Stimulated activated CD4-positive, alpha-beta T cell treated with anti-CD3 and anti-CD28 coated beads, Interleukin-15, amount 100 ng/mL, for 1 hour (primary cell): ENCODE measurements at regions not wholly inside any gene's neighbourhood (a gene's known extent, or its start where the extent isn't known, plus 50 kb on each side); places are given as distances from the start of the nearest gene placed in this dataset.
"Not testable (repeated sequence)": the region's sequence is repeated elsewhere in the genome, so short reads cannot be mapped to it uniquely, and the experiment has no call there.

Source experiments
- DNase-seq, 2 donors: peaks; one replicate each; pipeline ENCODE4 v3.0.0-alpha.2; 2020; ENCODE audit warnings: low read depth in 1 of 2, low spot score in 1 of 2

DNA sequence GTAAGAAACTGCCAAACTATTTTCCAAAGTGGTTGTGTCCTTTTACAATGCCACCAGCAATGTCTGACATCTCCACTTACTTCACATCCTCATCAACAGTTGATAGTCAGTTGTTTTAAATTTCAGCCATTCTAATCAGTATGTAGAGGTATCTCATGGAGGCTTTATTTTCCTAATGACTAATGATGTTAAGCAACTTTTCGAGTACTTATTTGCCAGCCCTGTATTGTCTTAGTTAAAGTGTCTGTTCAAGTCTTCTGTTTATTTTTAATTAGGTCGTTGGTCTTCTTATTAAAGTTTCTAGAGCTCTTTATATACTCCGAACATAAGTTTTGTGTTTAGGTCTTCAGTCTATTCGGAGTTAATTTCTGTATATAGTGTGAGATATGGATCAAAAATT is 54.9 kb upstream of the NBPF12 start:
- not testable (repeated sequence) for DNase-seq

DNA sequence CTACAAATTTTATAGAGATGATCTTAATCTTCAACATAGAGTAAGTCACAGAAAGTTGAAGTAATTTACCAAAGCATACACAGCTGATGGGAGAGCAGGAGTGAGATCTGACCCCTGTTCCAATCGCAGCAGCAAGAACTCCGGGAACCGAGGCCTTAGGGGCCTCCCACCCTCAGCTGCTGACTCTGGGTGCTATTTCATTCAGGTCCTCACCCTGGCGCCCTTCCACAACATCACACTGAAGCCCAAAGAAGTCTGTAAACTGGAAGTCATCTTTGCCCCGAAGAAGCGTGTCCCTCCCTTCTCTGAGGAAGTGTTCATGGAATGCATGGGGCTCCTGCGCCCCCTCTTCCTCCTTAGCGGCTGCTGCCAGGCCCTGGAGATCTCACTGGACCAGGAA is 57.0 kb upstream of the NBPF12 start:
- DNase-seq: not testable (repeated sequence)

DNA sequence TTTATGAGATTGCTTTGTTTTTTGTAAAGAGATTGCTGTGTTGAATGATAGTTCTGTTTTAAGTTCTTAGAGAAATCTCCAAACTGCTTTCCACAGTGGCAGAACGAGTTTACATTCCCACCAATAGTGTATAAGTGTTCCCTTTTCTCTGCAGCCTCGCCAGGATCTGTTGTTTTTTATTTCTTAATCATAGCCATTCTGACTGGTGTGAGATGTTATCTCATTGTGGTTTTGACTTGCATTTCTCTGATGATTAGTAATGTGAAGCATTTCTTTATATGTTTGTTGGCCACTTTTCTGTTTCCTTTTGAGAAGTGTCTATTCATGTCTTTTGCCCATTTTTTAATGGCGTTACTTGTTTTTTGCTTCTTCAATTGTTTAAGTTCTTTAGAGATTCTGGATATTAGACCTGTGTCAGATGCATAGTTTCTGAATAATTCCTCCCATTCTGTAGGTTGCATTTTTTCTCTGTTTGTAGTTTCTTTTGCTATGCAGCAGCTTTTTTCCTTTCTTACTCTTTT is 74.3 kb upstream of the NBPF12 start:
- DNase-seq: not testable (repeated sequence)

DNA sequence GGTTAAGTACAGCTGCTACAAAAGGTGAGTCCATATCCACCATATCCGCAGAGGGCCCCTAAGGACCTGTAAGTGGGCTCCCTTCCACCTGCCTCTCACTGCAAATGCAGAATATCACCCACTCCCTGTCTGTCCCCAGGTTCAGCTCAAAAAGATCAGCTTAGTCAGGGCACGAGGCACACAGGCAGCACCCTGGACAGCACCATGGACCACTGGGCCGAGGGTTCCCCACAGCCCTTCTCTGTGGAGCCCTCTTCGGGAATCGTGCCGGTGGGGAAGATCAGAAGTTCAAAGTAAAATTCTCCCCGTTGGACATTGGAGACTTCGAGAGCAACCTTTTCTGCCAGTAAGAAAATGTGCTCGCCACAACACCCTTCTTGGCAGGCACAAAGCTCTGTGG is 85.0 kb upstream of the NBPF12 start:
- DNase-seq: not testable (repeated sequence)

DNA sequence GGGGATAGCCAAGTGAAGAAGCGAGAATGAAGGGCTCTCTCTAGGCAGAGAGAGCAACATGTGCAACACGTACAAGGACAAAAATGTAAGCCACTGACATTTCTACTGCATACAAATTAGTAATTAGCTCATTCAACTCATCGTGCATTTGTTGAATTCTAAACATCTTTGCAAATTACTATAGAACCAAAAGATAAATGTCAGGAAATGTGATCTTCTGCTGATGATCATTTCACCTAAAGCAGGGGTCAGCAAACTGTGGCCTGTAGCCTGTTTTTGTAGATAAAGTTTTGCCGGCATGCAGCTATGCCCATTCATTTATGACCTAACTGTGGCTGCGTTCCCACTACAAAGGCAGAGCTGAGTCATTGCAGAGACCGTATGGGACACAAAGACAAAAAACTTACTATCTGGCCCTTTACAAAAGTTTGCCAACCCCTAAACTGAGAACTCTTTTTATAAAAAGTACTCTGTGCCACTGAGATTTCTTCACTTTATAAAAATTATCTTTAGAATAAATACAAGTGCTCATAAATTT is 87.7 kb upstream of the NBPF12 start:
- DNase-seq: not testable (repeated sequence)

DNA sequence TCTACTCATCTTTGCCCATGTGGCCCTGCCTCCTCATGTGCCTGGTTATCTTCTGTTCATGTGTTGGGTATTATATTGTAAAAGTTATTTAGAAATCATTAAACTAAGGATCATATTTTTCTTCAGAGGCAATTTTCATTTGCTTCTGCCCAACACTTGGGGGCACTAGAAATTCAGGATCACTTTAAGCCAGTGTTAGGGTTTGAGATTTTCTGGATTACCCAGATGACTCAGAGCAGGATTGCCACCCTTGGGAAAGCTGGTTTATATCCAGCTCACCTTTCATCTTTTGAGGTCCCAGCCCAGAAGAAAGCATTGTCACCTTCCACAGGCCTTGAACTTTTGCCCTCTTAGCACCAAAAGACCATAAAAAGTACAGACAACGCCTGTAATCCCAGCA is 99.4 kb upstream of the NBPF12 start:
- not testable (repeated sequence) for DNase-seq

DNA sequence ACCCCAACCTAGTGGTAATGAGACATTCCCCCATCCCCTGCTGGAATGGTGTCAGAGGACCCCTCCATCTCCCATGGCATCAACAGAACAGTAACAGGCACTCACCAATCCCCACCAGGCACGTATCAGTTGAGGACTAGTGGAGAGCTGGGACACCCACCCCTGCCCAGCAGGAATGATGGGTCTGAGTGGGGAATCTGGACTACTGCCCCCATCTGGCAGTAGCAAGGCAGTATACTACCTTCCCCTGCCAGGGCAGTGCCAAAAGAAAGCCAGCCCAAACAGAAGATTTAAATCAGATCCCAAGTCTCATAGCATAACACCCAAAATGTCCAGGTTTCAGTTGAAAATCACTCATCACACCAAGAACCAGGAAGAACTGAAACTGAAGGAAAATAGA is 111.2 kb upstream of the NBPF12 start:
- DNase-seq: not testable (repeated sequence)

DNA sequence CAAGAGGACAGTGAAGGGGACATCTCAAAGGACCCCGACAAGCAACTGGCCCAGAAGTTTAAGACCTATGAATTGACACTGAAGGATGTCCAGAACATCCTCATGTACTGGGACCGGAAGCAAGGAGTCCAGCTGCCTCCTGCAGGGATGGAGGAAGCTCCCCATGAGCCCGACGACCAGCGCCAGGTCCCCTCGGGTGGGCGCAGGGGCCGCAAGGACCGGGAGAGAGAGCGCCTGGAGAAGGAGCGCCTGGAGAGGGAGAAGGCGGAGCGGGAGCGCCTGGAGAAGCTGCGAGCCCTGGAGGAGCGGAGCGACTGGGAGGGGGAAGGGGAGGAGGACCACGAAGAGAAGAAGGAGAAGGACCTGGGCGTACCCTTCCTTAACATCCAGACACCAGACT is 143.9 kb upstream of the NBPF12 start:
- not testable (repeated sequence) for DNase-seq

DNA sequence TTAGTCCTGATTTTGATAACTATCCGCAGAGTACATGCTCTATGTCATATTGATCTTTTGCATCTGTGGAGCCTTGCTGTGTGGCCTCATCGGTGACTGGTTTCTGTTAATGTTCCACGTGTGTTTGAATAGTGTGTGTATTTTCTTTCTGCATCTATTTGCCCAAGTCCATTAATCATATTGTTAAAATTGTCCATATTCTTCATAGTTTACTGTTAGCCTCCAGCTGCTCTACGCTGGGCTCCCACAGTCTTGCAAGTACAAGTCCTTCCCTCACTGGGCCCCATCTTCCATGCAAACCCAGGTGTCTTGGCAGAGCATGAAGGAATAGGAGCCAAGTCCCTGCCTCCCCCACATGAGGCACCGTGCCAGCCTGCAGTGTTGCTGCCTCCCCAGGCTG is 145.4 kb upstream of the NBPF12 start:
- not testable (repeated sequence) for DNase-seq

DNA sequence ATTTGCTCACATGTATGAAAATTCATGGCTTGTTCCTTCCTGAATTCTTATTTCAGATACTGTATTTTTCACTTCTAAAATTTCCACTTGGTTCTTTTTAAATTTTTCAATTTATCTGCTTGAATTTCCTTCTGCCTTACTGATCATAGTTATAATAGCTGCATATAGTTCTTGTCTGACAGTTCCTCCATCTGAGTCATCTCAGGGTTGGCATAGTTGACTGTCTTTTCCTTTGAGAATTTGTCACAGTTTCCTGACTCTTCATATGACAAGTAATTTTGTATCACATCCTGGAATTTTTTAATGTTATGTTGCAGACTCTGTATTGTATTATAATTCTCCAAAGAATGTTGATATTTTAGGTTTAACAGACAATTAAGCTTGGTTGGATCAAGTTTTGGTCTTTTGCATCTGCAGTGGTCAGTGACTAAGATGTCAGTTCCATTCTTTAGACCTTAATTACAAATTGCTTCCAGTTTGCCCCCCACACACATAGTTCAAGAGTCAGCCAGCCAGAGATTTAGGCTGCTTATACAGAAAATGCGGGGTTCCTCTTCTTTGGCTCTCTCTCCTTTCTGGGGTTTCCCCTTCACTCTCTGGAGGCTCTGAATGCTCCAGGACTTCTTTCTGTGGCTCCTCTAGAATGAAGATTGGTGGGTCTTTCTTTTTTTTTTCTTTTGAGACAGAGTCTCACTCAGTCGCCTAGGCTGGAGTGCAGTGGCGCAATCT is 153.7 kb upstream of the NBPF12 start:
- DNase-seq: not testable (repeated sequence)

DNA sequence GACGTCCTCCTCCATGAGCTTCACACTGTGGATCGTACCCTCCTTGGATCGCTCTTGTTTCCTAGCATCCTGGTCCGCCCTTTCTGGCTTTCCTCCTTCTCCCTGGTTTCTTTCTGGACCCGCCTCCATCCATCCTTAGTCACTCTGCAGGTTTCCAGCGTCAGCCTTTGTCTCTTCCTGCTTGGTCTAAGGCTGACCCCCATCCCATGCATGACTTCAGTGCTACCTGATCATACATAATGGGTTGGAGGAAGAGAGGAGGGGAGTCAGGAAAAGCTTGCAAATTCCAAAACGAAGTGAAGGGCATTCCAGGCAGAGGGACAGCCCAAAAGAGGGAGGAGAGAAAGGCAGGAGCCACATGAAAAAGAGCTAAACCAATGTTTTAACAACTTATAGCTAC is 156.9 kb upstream of the NBPF12 start:
- not testable (repeated sequence) for DNase-seq

DNA sequence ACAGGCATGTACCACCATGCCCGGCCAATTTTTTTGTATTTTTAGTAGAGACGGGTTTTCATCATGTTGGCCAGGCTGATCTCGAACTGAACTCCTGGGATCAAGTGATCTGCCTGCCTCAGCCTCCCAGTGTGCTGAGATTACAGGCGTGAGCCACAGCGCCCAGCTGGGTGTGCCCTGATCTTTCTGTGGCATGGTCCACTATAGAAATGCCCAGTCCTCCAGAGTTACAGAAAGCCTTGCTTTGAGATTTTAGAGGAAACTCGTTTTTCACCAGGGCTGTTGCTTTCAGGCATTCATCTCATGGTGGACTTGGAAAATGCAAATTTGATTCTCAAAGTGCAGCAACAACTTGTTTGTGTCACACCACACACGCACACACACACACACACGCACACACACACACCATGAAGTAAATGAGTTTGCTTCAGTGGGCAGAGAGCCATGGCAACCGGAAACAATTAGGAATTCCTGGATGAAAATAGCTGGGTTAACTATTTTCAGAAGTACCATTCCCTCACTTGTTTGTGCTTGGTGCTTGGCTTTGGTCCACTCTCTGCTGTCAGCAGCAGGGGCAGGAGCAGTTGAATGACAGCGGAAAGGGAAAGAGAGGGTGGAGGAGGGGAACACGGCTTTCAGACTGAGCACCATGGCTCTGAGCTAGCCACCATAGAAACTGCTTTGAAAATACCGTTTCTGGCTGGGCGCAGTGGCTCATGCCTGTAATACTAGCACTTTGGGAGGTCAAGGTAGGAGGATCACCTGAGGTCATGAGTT is 160.1 kb upstream of the NBPF12 start:
- DNase-seq: not testable (repeated sequence)

DNA sequence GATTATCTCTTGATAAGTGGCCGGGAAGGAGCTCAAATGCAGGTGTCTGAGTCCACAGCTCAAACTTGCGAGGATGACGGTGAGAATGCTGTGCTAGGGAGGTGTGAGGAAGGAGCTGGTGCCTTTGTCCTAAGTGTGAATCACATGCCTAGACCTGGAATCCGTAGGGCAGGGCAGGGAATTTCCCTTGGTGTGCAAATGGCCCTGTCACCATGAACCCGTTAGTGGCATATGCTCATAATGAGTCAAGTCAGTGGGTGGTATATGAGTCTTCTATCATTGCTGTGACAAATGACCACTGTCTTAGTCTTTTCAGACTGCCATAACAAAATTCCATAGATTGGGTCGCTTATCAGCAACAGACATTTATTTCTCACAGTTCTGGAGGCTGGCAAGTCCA is 163.1 kb upstream of the NBPF12 start:
- DNase-seq: not testable (repeated sequence)

DNA sequence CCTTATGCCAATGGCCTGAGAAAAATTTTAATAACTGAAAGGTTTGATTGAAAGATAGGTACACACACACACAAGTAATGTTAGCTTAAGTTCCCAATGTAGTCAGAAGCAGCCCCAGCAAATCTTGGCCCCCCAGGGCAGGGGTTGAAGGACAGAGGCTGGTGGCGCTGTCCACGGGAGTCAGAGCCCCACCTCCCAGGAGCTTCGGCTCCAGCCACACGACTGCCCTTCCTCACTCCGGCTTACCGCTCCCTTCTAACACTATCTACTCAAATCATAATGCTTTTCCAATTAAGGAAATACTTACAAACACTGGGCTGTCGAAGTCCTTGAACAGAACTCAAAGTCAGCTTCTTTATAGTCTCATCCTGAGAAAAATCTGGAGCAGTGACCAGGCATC is 163.9 kb upstream of the NBPF12 start:
- DNase-seq: not testable (repeated sequence)

DNA sequence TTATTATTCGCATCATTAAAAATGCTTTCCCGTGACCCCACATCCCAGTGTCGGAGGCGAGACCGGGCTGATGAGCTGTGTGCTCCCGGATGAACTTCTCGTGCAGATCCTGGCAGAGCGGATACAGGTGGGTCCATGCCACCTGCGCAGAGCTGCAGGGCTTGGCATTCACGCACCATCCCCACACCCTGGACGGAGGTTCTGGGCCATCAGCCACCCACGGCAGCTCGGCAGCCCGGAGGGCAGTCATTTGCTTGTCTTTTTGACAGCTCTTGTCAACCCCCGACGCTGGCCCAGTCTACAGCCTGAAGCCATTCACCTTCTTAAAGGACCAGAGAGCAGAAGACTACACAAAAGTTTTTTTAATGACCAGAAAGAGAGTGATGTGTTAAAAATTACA is 166.7 kb upstream of the NBPF12 start:
- DNase-seq: not testable (repeated sequence)

DNA sequence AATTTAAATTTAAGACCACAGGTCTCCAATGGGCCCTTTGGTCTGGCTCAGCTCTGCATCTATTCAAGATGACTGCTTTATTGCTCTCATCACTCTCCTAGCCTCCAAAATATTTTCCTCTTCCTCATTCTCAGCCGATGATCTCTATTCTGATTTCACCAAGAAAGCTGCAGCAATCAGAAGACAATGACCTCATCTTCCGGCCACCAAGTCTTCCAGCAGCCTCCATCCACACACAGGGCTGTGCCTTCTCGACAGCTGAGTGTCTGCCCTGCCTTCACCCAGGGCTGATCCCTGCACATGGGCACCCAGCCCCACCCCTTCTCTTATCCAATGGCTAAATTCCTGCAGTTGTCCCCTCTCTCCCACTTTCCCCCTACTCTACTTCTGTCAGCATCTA is 167.1 kb upstream of the NBPF12 start:
- not testable (repeated sequence) for DNase-seq

DNA sequence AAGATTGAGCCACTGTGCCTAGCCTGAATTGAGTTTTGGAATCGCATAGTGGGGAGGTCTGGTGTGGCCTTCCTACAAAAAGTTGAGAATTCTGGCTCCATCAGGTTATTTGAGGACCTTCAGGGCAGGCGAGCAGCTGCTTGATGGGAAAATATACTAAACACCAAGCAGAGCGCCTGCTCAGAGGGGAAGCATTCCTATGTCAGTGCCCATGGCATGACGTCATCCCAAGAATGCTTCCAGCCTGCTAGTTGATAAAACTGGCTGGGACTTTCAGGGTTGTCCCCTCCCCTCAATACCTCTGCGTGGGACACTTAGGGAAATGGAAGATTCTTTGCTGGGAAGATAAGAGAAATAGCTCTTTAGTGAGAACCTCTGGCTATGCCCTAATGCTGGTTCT is 174.9 kb upstream of the NBPF12 start:
- not testable (repeated sequence) for DNase-seq

DNA sequence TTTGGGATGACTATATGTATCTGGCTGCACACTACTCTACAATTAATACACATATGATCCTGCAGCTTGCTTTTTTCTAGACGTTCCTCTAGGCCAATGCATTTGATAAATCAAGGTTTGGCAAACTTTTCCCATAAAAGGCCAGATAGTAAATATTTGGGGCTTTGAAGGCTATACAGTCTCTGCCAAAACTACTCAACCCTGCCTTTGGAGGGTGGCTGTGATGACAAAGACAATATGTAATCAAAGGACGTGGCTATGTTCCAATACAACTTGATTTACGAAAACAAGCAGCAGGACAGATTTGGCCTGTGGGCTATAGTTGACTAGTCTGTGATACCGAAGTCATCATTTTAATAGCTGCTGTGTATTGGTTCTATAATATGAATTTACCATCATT is 181.3 kb upstream of the NBPF12 start:
- DNase-seq: not testable (repeated sequence)

DNA sequence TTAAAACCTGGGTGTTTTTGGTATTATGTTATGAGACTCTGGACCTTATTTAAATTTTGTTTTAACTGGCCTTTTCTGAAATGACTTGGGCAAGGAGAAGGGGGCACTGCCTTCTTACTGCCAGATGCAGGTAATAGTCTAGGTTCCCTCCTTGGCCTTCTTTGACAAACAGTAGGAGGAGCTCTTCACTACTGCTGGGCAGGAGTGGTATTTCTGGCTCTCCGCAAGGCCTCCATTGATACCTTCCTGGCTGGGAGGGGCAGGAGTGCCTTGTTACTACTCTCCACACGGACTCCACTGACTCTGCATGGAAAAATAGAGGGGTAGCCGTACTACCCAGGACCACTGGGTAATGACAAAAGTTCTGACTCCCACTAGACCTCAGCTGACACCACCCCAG is 189.4 kb upstream of the NBPF12 start:
- not testable (repeated sequence) for DNase-seq

DNA sequence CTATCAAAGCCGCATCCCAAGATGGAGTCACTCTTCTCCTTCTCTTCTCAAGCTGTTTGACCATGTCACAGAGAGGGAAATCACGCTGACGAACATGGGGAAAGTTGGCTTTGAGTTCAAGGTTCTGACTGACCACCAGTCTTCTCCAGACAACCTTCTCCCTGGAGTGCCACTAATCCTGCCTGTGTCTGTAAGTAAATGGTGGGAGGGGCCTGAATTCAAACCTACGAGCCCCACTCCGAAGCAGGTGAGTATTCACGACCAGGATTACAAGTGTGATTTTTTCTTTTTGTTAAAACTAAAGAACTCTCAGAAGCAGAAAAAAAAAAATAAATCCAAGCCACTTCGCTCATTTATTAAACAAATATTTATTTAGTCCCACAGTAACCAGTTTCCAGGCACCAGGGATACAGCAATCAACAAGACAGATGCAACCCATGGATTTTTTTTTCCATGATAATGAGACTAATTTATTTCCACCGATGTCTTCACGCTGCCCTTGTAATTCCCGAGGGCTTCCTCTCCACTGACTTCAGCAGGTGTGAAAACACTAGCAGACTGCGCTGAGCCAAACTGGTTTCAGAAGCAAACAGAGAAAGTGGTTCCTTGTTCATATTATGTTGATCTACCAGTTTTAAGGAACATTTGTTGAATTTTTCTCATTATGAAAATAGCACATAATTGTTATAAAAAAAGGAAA is 206.0 kb upstream of the NBPF12 start:
- not testable (repeated sequence) for DNase-seq

DNA sequence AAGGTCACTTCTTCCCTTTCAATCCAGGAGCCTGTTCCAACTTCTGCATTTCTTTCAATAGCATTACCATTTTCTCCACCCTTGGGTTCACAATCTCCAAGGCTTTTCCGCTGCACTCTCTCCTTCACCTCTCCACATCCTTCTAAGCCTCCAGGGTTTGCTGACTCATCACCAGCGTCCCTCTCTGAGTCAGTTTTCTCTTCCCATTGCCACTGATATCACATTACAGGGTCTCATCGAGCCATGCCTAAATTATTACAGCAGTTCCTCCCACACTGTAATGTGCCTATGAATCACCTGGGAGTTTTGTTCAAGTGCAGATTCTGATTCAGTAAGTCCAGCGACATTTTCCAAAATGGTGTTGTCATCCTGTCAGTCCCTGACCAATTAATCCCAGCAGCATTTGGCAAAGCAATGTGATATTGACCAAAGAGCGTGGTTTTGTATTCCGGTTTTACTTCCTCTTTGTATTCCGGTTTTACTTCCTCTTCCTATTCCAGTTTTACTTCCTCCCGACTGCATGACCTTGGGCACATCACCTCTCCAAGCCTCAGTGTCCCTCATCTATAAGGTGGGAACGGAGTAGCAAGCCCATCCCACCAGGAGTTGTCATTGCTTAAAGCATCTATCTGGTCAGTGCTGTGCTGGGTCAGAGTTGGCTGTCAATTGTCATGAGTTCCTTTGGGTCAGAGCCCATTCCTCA is 208.3 kb upstream of the NBPF12 start:
- DNase-seq: not testable (repeated sequence)
